WTC11 (cell line): ENCODE measurements at regions not wholly inside any gene's neighbourhood (a gene's known extent, or its start where the extent isn't known, plus 50 kb on each side); places are given as distances from the start of the nearest gene placed in this dataset.

Experiments
- ATAC-seq: fragments of 200-7000 bp; cut with Tn5 transposase; 2 replicates; pipeline ENCODE4 v1.10.0; 2021; ENCODE audit warnings: mild to moderate bottlenecking, moderate library complexity
- CTCF ChIA-PET: fragments of 300-600 bp; sonication (Branson Sonifier 250); formaldehyde crosslinking; loops from one replicate; lab custom pipeline; 2021; ENCODE audit warnings: antibody characterized with exemption; lab: Charles Lee
- POLR2A ChIA-PET: fragments of 350-600 bp; sonication (Branson Sonifier 250); formaldehyde crosslinking; loops from one replicate; lab custom pipeline; 2021; ENCODE audit warnings: antibody characterized with exemption; lab: Charles Lee
- DNase-seq: peaks from one replicate; pipeline ENCODE4 v3.0.0; 2021; ENCODE audit warnings: low spot score
- H3K27ac Mint-ChIP-seq: 2 replicates; pipeline ENCODE4 v1.8.0; 2021; ENCODE audit warnings: mixed read lengths
- H3K27me3 Mint-ChIP-seq: 2 replicates; pipeline ENCODE4 v1.8.0; 2021; ENCODE audit warnings: low read depth, mild to moderate bottlenecking, moderate library complexity, mixed read lengths
- H3K36me3 Mint-ChIP-seq: 2 replicates; pipeline ENCODE4 v1.8.0; 2021; ENCODE audit warnings: mixed read lengths
- H3K4me1 Mint-ChIP-seq: 2 replicates; pipeline ENCODE4 v1.8.0; 2022; ENCODE audit warnings: mixed read lengths
- H3K4me3 Mint-ChIP-seq: 2 replicates; pipeline ENCODE4 v1.8.0; 2021; ENCODE audit warnings: mild to moderate bottlenecking, moderate library complexity, mixed read lengths
- H3K9me3 Mint-ChIP-seq: 2 replicates; pipeline ENCODE4 v1.8.0; 2021; ENCODE audit warnings: mixed read lengths
- E2F4 ChIP-seq: sonication (generic); formaldehyde crosslinking; IDR thresholded peaks from 2 replicates; pipeline ENCODE4 v1.8.1; 2022; ENCODE audit warnings: low read depth, mild to moderate bottlenecking, moderate library complexity, missing genetic modification reagents, borderline replicate concordance
- FOXJ3 ChIP-seq: sonication (generic); formaldehyde crosslinking; IDR thresholded peaks from 2 replicates; pipeline ENCODE4 v1.9.0; 2021; ENCODE audit warnings: missing genetic modification reagents, mild to moderate bottlenecking, borderline replicate concordance
- GABPB1 ChIP-seq: sonication (generic); formaldehyde crosslinking; IDR thresholded peaks from 2 replicates; pipeline ENCODE4 v1.8.1; 2023; ENCODE audit warnings: mild to moderate bottlenecking, missing genetic modification reagents
- HMGXB4 ChIP-seq: sonication (generic); formaldehyde crosslinking; IDR thresholded peaks from 2 replicates; pipeline ENCODE4 v1.8.1; 2023; ENCODE audit warnings: mild to moderate bottlenecking, moderate library complexity, missing genetic modification reagents
- JAZF1 ChIP-seq: fragments of 250-450 bp; sonication (Bioruptor Pico); IDR thresholded peaks from 2 replicates; pipeline ENCODE4 v1.9.0; 2021; ENCODE audit warnings: moderate library complexity, mild to moderate bottlenecking, inconsistent platforms
- NR1H2 ChIP-seq: sonication (generic); formaldehyde crosslinking; IDR thresholded peaks from 2 replicates; pipeline ENCODE4 v1.9.0; 2021; ENCODE audit warnings: mild to moderate bottlenecking, moderate library complexity, missing genetic modification reagents
- PRRX2 ChIP-seq: fragments of 250-450 bp; sonication (Bioruptor Pico); IDR thresholded peaks from 2 replicates; pipeline ENCODE4 v1.8.0; 2021; ENCODE audit warnings: mild to moderate bottlenecking
- TCF7 ChIP-seq: sonication (generic); formaldehyde crosslinking; IDR thresholded peaks from 2 replicates; pipeline ENCODE4 v1.8.0; 2022; ENCODE audit warnings: mild to moderate bottlenecking, low read depth, missing genetic modification reagents, moderate library complexity
- TEAD1 ChIP-seq: sonication (generic); formaldehyde crosslinking; IDR thresholded peaks from 2 replicates; pipeline ENCODE4 v1.8.0; 2022; ENCODE audit warnings: mild to moderate bottlenecking, missing genetic modification reagents
- ZNF138 ChIP-seq: sonication (generic); formaldehyde crosslinking; conservative IDR thresholded peaks from 2 replicates; pipeline ENCODE4 v1.8.1; 2022; ENCODE audit warnings: mild to moderate bottlenecking, moderate library complexity, missing genetic modification reagents
- ZNF219 ChIP-seq: sonication (generic); formaldehyde crosslinking; IDR thresholded peaks from 2 replicates; pipeline ENCODE4 v1.8.0; 2023; ENCODE audit warnings: missing genetic modification reagents, mild to moderate bottlenecking, borderline replicate concordance
- TF ChIP-seq, protein P1 (sequence below): sonication (generic); formaldehyde crosslinking; IDR thresholded peaks from 2 replicates; pipeline ENCODE4 v1.8.1; 2023; ENCODE audit warnings: mild to moderate bottlenecking, missing genetic modification reagents
- TF ChIP-seq, protein P2 (sequence below): sonication (generic); formaldehyde crosslinking; IDR thresholded peaks from 2 replicates; pipeline ENCODE4 v1.8.0; 2022; ENCODE audit warnings: mild to moderate bottlenecking, missing genetic modification reagents
- TF ChIP-seq, protein P3 (sequence below): fragments of 250-450 bp; sonication (Bioruptor Pico); IDR thresholded peaks from 2 replicates; pipeline ENCODE4 v1.9.0; 2021; ENCODE audit warnings: mild to moderate bottlenecking

- Mint-ChIP-seq H3K4me3 (no peak overlapping the region), H3K4me1 (peaks cover 2% of the 10 kb centered on the region), H3K36me3 (no peaks in the 10 kb centered on the region), H3K9me3 (peaks cover 2% of the 10 kb centered on the region; the same call in 1 of the 2 replicates), H3K27me3 (no peaks in the 10 kb centered on the region), H3K27ac (no peak overlapping the region)
- ATAC-seq (no peak), DNase-seq (no peak)
- ChIA-PET CTCF (no interaction called here), POLR2A (no interaction called here)
- TF ChIP-seq, protein P1, sequence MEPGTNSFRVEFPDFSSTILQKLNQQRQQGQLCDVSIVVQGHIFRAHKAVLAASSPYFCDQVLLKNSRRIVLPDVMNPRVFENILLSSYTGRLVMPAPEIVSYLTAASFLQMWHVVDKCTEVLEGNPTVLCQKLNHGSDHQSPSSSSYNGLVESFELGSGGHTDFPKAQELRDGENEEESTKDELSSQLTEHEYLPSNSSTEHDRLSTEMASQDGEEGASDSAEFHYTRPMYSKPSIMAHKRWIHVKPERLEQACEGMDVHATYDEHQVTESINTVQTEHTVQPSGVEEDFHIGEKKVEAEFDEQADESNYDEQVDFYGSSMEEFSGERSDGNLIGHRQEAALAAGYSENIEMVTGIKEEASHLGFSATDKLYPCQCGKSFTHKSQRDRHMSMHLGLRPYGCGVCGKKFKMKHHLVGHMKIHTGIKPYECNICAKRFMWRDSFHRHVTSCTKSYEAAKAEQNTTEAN (CRISPR knock-in tag), result no peak
- TF ChIP-seq ZNF138, result no peak
Observed at GRCh38 chr4:29680644-29681043, 1039.5 kb upstream of the PCDH7 start.

- H3K27me3 Mint-ChIP-seq, result no peaks in the 10 kb centered on the region
- ChIA-PET POLR2A (no interaction called here), CTCF (no interaction called here)
- DNase-seq, result no peak
- ATAC-seq, result no peak
- no peaks in the 10 kb centered on the region for H3K4me1 Mint-ChIP-seq
- TF ChIP-seq JAZF1 (CRISPR knock-in tag), result no peak
- TF ChIP-seq, protein P2, sequence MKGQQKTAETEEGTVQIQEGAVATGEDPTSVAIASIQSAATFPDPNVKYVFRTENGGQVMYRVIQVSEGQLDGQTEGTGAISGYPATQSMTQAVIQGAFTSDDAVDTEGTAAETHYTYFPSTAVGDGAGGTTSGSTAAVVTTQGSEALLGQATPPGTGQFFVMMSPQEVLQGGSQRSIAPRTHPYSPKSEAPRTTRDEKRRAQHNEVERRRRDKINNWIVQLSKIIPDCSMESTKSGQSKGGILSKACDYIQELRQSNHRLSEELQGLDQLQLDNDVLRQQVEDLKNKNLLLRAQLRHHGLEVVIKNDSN (CRISPR knock-in tag), result no peak
- no peak for TF ChIP-seq PRRX2 (CRISPR knock-in tag)
- TF ChIP-seq, protein P3, sequence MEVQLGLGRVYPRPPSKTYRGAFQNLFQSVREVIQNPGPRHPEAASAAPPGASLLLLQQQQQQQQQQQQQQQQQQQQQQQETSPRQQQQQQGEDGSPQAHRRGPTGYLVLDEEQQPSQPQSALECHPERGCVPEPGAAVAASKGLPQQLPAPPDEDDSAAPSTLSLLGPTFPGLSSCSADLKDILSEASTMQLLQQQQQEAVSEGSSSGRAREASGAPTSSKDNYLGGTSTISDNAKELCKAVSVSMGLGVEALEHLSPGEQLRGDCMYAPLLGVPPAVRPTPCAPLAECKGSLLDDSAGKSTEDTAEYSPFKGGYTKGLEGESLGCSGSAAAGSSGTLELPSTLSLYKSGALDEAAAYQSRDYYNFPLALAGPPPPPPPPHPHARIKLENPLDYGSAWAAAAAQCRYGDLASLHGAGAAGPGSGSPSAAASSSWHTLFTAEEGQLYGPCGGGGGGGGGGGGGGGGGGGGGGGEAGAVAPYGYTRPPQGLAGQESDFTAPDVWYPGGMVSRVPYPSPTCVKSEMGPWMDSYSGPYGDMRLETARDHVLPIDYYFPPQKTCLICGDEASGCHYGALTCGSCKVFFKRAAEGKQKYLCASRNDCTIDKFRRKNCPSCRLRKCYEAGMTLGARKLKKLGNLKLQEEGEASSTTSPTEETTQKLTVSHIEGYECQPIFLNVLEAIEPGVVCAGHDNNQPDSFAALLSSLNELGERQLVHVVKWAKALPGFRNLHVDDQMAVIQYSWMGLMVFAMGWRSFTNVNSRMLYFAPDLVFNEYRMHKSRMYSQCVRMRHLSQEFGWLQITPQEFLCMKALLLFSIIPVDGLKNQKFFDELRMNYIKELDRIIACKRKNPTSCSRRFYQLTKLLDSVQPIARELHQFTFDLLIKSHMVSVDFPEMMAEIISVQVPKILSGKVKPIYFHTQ, result no peak
- H3K9me3 Mint-ChIP-seq, result peaks cover 43% of the 10 kb centered on the region
- H3K27ac Mint-ChIP-seq, result no peak overlapping the region
- H3K4me3 Mint-ChIP-seq, result no peak overlapping the region
- H3K36me3 Mint-ChIP-seq, result peaks cover 22% of the 10 kb centered on the region
Observed at GRCh38 chr4:29704059-29704458, 1016.1 kb upstream of the PCDH7 start.

- CTCF ChIA-PET, result no interaction called here
- H3K4me1 Mint-ChIP-seq, result no peaks in the 10 kb centered on the region
- TF ChIP-seq FOXJ3 (CRISPR knock-in tag) (no peak), ZNF138 (no peak), HMGXB4 (CRISPR knock-in tag) (no peak), GABPB1 (CRISPR knock-in tag) (no peak), TEAD1 (no peak), E2F4 (no peak), ZNF219 (no peak), TCF7 (no peak), NR1H2 (no peak)
- TF ChIP-seq, protein P1 (CRISPR knock-in tag), result no peak
- TF ChIP-seq, all 79 proteins: peak for 0
- Mint-ChIP-seq H3K4me3 (no peak overlapping the region), H3K27me3 (no peaks in the 10 kb centered on the region), H3K27ac (no peak overlapping the region), H3K9me3 (peaks cover 38% of the 10 kb centered on the region), H3K36me3 (peaks cover 22% of the 10 kb centered on the region)
- no peak for DNase-seq
- no peak for ATAC-seq
- POLR2A ChIA-PET, result no interaction called here
Observed at GRCh38 chr4:29708473-29708872, 1011.7 kb upstream of the PCDH7 start.
